ENCODE measurements at regions not wholly inside any gene's neighbourhood (a gene's known extent, or its start where the extent isn't known, plus 50 kb on each side); places are given as distances from the start of the nearest gene placed in this dataset.

DNA sequence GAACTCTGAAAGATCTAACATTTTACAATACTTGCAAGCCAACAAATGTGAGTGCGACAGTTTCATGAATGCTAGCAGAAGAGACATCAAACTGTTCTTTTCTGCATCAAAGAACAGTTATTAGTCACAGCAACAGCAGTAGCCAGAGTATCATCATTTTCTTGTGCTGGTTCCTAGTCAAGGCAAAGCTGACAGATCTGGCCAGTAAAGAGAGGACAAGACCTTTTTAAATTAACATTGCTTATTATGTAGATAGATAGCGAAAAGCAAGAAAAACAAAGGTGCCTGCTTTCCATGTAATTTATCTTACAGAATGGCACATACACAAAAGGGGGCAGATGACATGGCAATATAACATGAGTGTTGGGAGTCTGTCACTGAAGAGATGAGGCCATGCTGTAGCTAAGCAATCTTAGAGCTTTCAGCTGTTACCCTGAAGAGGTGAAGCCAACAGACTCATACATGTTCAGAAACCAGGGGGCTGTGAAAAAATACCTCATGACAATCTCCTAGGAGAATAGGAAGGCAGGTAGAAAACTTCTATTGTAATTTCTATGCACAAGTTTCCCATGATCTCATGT lies 626.6 kb upstream of the TYRP1 start:
- intact Hi-C loops (cut with micrococcal nuclease; ENCODE audit: unreplicated experiment), result no loop called here
- Histone ChIP-seq H3K36me3 (ENCODE audit: control insufficient read depth, insufficient read depth, low read length) (no peaks in the 10 kb centered on the region), H3K27ac (ENCODE audit: low read length) (no peak overlapping the region), H3K9me3 (ENCODE audit: control insufficient read depth, insufficient read depth, low read depth, low read length) (no peaks in the 10 kb centered on the region), H3K4me3 (ENCODE audit: low read depth in 2 of 2, low read length in 2 of 2) (no peak overlapping the region), H3K4me1 (ENCODE audit: control insufficient read depth, insufficient read depth, low read length) (no peaks in the 10 kb centered on the region), H3K27me3 (ENCODE audit: control insufficient read depth, insufficient read depth, low read length) (no peaks in the 10 kb centered on the region)
- ChIA-PET POLR2A (no interaction called here), CTCF (no interaction called here)
- TF ChIP-seq, protein P1, sequence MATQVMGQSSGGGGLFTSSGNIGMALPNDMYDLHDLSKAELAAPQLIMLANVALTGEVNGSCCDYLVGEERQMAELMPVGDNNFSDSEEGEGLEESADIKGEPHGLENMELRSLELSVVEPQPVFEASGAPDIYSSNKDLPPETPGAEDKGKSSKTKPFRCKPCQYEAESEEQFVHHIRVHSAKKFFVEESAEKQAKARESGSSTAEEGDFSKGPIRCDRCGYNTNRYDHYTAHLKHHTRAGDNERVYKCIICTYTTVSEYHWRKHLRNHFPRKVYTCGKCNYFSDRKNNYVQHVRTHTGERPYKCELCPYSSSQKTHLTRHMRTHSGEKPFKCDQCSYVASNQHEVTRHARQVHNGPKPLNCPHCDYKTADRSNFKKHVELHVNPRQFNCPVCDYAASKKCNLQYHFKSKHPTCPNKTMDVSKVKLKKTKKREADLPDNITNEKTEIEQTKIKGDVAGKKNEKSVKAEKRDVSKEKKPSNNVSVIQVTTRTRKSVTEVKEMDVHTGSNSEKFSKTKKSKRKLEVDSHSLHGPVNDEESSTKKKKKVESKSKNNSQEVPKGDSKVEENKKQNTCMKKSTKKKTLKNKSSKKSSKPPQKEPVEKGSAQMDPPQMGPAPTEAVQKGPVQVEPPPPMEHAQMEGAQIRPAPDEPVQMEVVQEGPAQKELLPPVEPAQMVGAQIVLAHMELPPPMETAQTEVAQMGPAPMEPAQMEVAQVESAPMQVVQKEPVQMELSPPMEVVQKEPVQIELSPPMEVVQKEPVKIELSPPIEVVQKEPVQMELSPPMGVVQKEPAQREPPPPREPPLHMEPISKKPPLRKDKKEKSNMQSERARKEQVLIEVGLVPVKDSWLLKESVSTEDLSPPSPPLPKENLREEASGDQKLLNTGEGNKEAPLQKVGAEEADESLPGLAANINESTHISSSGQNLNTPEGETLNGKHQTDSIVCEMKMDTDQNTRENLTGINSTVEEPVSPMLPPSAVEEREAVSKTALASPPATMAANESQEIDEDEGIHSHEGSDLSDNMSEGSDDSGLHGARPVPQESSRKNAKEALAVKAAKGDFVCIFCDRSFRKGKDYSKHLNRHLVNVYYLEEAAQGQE (IDR thresholded peaks at IDR 0.05; ENCODE audit: insufficient read depth in 1 of 2, low read depth in 2 of 2, low read length in 1 of 2), result no peak
- no peak for TF ChIP-seq POLR2AphosphoS5 (IDR thresholded peaks at IDR 0.05; ENCODE audit: low read depth, low read length)
- no peak for TF ChIP-seq TCF7L2 (IDR thresholded peaks at IDR 0.05; ENCODE audit: low read depth, low read length)
- TF ChIP-seq SIN3A (IDR thresholded peaks at IDR 0.05; ENCODE audit: borderline replicate concordance, insufficient read depth, low read depth, low read length), result no peak
- TF ChIP-seq, protein P2, sequence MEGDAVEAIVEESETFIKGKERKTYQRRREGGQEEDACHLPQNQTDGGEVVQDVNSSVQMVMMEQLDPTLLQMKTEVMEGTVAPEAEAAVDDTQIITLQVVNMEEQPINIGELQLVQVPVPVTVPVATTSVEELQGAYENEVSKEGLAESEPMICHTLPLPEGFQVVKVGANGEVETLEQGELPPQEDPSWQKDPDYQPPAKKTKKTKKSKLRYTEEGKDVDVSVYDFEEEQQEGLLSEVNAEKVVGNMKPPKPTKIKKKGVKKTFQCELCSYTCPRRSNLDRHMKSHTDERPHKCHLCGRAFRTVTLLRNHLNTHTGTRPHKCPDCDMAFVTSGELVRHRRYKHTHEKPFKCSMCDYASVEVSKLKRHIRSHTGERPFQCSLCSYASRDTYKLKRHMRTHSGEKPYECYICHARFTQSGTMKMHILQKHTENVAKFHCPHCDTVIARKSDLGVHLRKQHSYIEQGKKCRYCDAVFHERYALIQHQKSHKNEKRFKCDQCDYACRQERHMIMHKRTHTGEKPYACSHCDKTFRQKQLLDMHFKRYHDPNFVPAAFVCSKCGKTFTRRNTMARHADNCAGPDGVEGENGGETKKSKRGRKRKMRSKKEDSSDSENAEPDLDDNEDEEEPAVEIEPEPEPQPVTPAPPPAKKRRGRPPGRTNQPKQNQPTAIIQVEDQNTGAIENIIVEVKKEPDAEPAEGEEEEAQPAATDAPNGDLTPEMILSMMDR (IDR thresholded peaks at IDR 0.05), result no peak
- DNase-seq (ENCODE audit: low read depth, low spot score), result no peak
- BruUV-seq (replicated peaks), result no TSS peak
- ATAC-seq, result no peak
- in situ Hi-C loops (cut with HindIII; ENCODE audit: low pct_unique_long_range_greater_than_20kb, low sequenced_read_pairs), result no loop called here

DNA sequence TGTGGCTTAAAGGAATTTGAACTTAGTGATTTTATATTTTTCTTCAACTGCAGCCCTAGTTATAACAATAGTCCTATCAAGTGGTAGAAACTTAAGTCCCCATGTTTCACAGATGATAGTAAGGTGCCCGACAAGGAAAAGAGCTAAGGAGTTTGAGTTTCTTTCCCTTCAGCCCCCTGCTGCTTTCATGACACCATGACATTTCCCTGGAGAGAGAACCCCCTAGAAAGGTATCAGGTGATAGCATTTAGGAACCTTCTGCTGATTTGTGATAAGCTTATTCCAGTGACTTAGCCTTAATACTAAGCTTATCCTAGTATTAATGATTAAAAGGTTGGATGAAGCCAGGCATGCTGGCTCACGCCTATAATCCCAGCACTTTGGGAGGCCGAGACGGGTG lies 623.8 kb upstream of the TYRP1 start:
- Histone ChIP-seq H3K27me3 (ENCODE audit: control insufficient read depth, insufficient read depth, low read length) (no peaks in the 10 kb centered on the region), H3K4me3 (ENCODE audit: low read depth in 2 of 2, low read length in 2 of 2) (no peak overlapping the region), H3K27ac (ENCODE audit: low read length) (no peak overlapping the region), H3K36me3 (ENCODE audit: control insufficient read depth, insufficient read depth, low read length) (no peaks in the 10 kb centered on the region), H3K9me3 (ENCODE audit: control insufficient read depth, insufficient read depth, low read depth, low read length) (no peaks in the 10 kb centered on the region), H3K4me1 (ENCODE audit: control insufficient read depth, insufficient read depth, low read length) (no peaks in the 10 kb centered on the region)
- CTCF ChIA-PET, result no interaction called here
- in situ Hi-C loops (cut with HindIII; ENCODE audit: low pct_unique_long_range_greater_than_20kb, low sequenced_read_pairs), result no loop called here
- TF ChIP-seq, protein P1 (IDR thresholded peaks at IDR 0.05; ENCODE audit: insufficient read depth in 1 of 2, low read depth in 2 of 2, low read length in 1 of 2), result no peak
- TF ChIP-seq TCF7L2 (IDR thresholded peaks at IDR 0.05; ENCODE audit: low read depth, low read length) (no peak), POLR2AphosphoS5 (IDR thresholded peaks at IDR 0.05; ENCODE audit: low read depth, low read length) (no peak), SIN3A (IDR thresholded peaks at IDR 0.05; ENCODE audit: borderline replicate concordance, insufficient read depth, low read depth, low read length) (no peak)
- TF ChIP-seq, protein P2 (IDR thresholded peaks at IDR 0.05), result no peak
- intact Hi-C loops (cut with micrococcal nuclease; ENCODE audit: unreplicated experiment), result no loop called here
- BruUV-seq (replicated peaks), result no TSS peak
- no peak for ATAC-seq
- no peak for DNase-seq (ENCODE audit: low read depth, low spot score)
- POLR2A ChIA-PET, result no interaction called here

All from Panc1 (cell line).